ENCODE measurements at regions not wholly inside any gene's neighbourhood (a gene's known extent, or its start where the extent isn't known, plus 50 kb on each side); places are given as distances from the start of the nearest gene placed in this dataset.

GRCh38 chr5:107090506-107090905 is 580.2 kb downstream of the EFNA5 start:
- TF ChIP-seq EZH2 (IDR thresholded peaks at IDR 0.05; ENCODE audit: borderline replicate concordance, low read length), result no peak
- no peak for TF ChIP-seq CTCF (conservative IDR thresholded peaks at IDR 0.05 in 1 of 2, IDR thresholded peaks at IDR 0.05 in 1 of 2; ENCODE audit: extremely low read depth in 1 of 2, insufficient read depth in 1 of 2, low read depth in 1 of 2, low read length in 2 of 2)

Measured in mammary epithelial cell (primary cell).